ENCODE measurements at regions not wholly inside any gene's neighbourhood (a gene's known extent, or its start where the extent isn't known, plus 50 kb on each side); places are given as distances from the start of the nearest gene placed in this dataset.
"Not testable (repeated sequence)": the region's sequence is repeated elsewhere in the genome, so short reads cannot be mapped to it uniquely, and the experiment has no call there.

DNA sequence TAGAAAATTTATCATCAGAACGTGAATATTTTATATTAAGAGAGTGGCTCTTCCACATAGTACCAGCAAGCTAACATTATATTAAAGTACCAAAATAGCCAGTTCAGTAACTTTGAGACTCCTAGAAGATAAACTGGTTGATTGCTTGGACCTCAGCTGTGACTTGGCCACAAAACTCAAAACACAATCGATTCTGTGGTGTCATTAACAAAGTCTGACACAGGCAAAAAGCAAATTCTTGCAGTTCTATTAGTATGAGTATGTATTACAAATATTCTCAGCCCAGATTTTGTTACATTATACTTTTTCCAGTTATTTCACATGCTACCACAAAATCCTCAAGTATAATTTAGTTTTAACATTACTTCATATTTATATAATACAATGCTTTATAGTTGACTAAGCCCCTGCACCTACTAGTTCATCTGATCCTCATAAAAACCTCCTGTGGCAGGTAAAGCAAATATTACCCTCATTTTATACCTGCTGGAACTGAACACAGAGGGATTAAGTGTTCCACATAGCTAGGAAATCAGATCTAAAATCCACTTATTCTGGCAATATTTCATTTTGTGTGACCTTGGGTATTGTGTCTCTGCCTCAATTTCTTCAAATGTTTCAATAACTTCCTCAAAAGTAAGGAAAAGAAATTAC is 279.9 kb upstream of the MKLN1 start:
- Histone ChIP-seq H3K36me3 (ENCODE audit: control insufficient read depth in 2 of 2, insufficient read depth in 2 of 2, low read length in 1 of 2) (no peaks in the 10 kb centered on the region), H3K27me3 (ENCODE audit: control insufficient read depth in 2 of 2, insufficient read depth in 1 of 2, low read length in 1 of 2) (no peaks in the 10 kb centered on the region), H3K9me3 (ENCODE audit: control insufficient read depth in 2 of 2, insufficient read depth in 1 of 2, low read length in 1 of 2) (peaks cover 0 to 3% of the 10 kb centered on the region in 2 donors), H3K27ac (ENCODE audit: low read depth in 1 of 2, low read length in 1 of 2) (no peak overlapping the region), H3K4me3 (ENCODE audit: low read length in 2 of 2) (no peak overlapping the region), H3K4me1 (ENCODE audit: control insufficient read depth in 2 of 2, insufficient read depth in 2 of 2, low read length in 2 of 2) (no peaks in the 10 kb centered on the region)
- 84% methylated on average over 2 of the region's 2 CpGs for WGBS
- no peak for DNase-seq (ENCODE audit: low read depth in 6 of 9, low spot score in 9 of 9)

DNA sequence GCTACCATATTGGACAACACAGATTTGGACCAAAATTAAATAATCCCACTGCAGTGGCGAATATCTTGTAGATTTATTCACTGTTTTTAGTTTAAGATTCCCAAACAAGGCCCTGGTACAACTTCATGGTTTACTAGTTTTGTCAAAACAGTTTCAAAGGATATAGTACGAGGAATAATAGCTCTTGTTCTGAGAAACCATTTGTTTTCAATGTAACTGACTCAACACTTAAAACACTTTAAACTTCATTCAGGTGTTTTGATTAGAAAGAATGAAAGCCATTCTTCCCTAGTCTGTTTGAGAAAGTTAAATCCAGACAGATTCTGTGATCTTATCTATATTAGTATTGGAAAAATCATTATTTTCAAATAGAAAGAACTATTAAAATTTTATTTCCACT is 276.4 kb upstream of the MKLN1 start:
- H3K27ac ChIP-seq (ENCODE audit: low read depth in 1 of 2, low read length in 1 of 2), result no peak overlapping the region
- no peaks in the 10 kb centered on the region for H3K27me3 ChIP-seq (ENCODE audit: control insufficient read depth in 2 of 2, insufficient read depth in 1 of 2, low read length in 1 of 2)
- H3K36me3 ChIP-seq (ENCODE audit: control insufficient read depth in 2 of 2, insufficient read depth in 2 of 2, low read length in 1 of 2), result no peaks in the 10 kb centered on the region
- WGBS, result 83% methylated on average over 2 of the region's 2 CpGs
- no peak for DNase-seq (ENCODE audit: low read depth in 6 of 9, low spot score in 9 of 9)
- H3K4me1 ChIP-seq (ENCODE audit: control insufficient read depth in 2 of 2, insufficient read depth in 2 of 2, low read length in 2 of 2), result peaks cover 0 to 5% of the 10 kb centered on the region in 2 donors
- no peak overlapping the region for H3K4me3 ChIP-seq (ENCODE audit: low read length in 2 of 2)
- no peaks in the 10 kb centered on the region for H3K9me3 ChIP-seq (ENCODE audit: control insufficient read depth in 2 of 2, insufficient read depth in 1 of 2, low read length in 1 of 2)

DNA sequence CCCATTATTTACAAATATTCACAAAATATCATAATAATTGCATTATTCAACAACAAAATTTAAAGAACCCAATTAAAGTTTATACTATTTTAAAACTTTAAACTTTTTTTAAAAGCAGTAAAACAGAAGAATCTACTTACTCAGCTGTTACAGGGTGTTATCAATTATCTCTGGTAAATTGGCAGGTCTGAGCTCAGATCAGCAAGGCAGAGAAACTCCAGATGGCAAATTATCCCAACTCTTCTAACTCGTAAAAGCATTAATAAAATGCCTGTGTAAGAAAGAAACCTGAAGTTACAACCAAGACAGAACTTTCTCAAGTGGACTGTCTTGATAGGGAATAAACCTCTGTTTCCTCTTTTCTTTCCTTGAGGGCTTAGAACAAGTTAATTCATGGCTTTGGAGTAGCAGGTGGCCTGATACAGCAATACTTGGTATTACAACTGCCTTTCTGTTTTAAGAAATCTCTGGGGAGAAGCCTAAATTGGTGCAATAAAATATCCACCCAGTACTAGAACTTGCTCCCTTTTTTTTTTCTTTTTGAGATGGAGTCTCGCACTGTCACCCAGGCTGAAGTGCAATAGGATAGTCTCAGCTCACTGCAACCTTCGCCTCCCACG is 275.3 kb upstream of the MKLN1 start:
- H3K36me3 ChIP-seq (ENCODE audit: control insufficient read depth in 2 of 2, insufficient read depth in 2 of 2, low read length in 1 of 2), result no peaks in the 10 kb centered on the region
- H3K9me3 ChIP-seq (ENCODE audit: control insufficient read depth in 2 of 2, insufficient read depth in 1 of 2, low read length in 1 of 2), result no peaks in the 10 kb centered on the region
- DNase-seq (ENCODE audit: low read depth in 6 of 9, low spot score in 9 of 9), result no peak
- H3K27me3 ChIP-seq (ENCODE audit: control insufficient read depth in 2 of 2, insufficient read depth in 1 of 2, low read length in 1 of 2), result no peaks in the 10 kb centered on the region
- no peak overlapping the region for H3K4me3 ChIP-seq (ENCODE audit: low read length in 2 of 2)
- peaks cover 7 to 14% of the 10 kb centered on the region in 2 donors for H3K4me1 ChIP-seq (ENCODE audit: control insufficient read depth in 2 of 2, insufficient read depth in 2 of 2, low read length in 2 of 2)
- WGBS, result 64% methylated on average over 4 of the region's 4 CpGs
- H3K27ac ChIP-seq (ENCODE audit: low read depth in 1 of 2, low read length in 1 of 2), result no peak overlapping the region

DNA sequence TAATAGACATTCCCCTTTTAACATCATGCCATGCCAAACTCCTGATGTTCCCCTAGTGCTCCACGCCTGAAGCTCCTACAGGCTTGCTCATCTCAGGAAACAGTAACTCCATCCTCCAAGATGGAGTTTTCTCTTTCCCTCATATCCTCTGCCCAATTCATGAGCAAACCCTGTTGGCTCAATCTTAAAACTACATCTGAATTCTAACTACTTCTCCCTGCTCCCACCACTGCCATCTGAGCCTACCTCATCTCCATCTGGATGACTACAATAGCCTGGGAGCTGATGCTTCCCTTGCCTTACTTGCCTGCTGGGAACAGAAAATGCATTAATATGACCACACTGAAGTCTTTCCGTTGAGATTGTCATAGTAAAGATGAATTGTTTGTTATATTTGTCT is 271.7 kb upstream of the MKLN1 start:
- peaks cover 7 to 23% of the 10 kb centered on the region in 2 donors for H3K4me1 ChIP-seq (ENCODE audit: control insufficient read depth in 2 of 2, insufficient read depth in 2 of 2, low read length in 2 of 2)
- H3K4me3 ChIP-seq (ENCODE audit: low read length in 2 of 2), result no peak overlapping the region
- no peaks in the 10 kb centered on the region for H3K27me3 ChIP-seq (ENCODE audit: control insufficient read depth in 2 of 2, insufficient read depth in 1 of 2, low read length in 1 of 2)
- no peak for DNase-seq (ENCODE audit: low read depth in 6 of 9, low spot score in 9 of 9)
- H3K27ac ChIP-seq (ENCODE audit: low read depth in 1 of 2, low read length in 1 of 2), result no peak overlapping the region
- no peaks in the 10 kb centered on the region for H3K36me3 ChIP-seq (ENCODE audit: control insufficient read depth in 2 of 2, insufficient read depth in 2 of 2, low read length in 1 of 2)
- 70% methylated on average over 2 of the region's 2 CpGs for WGBS
- H3K9me3 ChIP-seq (ENCODE audit: control insufficient read depth in 2 of 2, insufficient read depth in 1 of 2, low read length in 1 of 2), result peaks cover 0 to 9% of the 10 kb centered on the region in 2 donors

DNA sequence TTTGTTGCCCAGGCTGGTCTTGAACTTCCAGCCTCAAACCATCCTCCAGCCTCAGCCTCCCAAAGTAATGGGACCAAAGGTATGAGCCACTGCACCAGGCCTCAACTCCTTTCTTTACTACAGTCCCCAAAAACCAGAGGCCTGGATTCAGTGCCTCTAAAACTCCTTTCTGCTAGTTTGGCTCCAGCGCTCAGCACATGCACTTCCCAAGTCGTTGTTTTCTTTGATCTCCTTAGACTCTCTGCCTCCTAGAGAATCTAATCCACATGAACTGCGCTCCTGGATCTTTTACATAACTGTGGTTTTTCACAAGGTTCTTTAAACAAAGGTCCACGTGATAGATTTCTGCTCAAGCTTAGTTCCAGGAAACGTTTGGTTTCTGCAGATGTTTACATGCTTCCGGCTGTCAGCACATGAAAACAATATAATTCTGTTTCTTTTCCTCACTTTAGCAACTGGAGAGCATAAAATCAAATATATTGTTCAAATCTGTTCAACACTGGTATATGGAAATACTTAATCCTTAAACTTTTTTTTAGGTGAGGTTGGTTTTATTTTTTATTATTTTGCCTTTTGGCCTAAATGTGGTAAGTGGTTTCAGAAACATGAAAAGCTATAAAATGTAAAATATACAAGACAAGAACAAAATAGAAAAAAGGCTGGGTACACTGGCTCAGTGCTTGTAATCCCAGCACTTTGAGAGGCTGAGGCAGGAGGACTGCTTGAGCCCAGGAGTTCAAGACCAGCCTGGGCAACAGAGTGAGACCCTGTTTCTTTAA is 270.5 kb upstream of the MKLN1 start:
- WGBS, result 2% methylated on average over 6 of the region's 6 CpGs
- Histone ChIP-seq H3K27me3 (ENCODE audit: control insufficient read depth in 2 of 2, insufficient read depth in 1 of 2, low read length in 1 of 2) (no peaks in the 10 kb centered on the region), H3K4me3 (ENCODE audit: low read length in 2 of 2) (no peak overlapping the region), H3K27ac (ENCODE audit: low read depth in 1 of 2, low read length in 1 of 2) (peak overlapping the region; percentile 91 to 97), H3K9me3 (ENCODE audit: control insufficient read depth in 2 of 2, insufficient read depth in 1 of 2, low read length in 1 of 2) (peaks cover 0 to 9% of the 10 kb centered on the region in 2 donors), H3K4me1 (ENCODE audit: control insufficient read depth in 2 of 2, insufficient read depth in 2 of 2, low read length in 2 of 2) (peaks cover 7 to 23% of the 10 kb centered on the region in 2 donors), H3K36me3 (ENCODE audit: control insufficient read depth in 2 of 2, insufficient read depth in 2 of 2, low read length in 1 of 2) (no peaks in the 10 kb centered on the region)
- peak; percentile 55 to 91 (median 76) for DNase-seq (ENCODE audit: low read depth in 6 of 9, low spot score in 9 of 9)

DNA sequence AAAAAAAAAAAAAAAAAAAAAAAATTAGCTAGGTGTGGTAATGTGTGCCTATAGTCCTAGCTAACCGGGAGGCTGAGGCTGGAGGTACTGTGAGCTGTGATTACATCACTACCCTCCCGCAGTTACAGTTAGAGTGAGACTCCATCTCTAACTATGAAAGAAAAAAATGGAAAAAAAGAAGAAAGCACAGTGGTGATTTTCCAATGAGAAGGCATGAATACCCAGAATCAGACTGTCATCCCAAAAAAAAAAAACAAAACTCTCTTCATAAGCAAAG is 269.9 kb upstream of the MKLN1 start:
- H3K4me3 ChIP-seq (ENCODE audit: low read length in 2 of 2), result no peak overlapping the region

DNA sequence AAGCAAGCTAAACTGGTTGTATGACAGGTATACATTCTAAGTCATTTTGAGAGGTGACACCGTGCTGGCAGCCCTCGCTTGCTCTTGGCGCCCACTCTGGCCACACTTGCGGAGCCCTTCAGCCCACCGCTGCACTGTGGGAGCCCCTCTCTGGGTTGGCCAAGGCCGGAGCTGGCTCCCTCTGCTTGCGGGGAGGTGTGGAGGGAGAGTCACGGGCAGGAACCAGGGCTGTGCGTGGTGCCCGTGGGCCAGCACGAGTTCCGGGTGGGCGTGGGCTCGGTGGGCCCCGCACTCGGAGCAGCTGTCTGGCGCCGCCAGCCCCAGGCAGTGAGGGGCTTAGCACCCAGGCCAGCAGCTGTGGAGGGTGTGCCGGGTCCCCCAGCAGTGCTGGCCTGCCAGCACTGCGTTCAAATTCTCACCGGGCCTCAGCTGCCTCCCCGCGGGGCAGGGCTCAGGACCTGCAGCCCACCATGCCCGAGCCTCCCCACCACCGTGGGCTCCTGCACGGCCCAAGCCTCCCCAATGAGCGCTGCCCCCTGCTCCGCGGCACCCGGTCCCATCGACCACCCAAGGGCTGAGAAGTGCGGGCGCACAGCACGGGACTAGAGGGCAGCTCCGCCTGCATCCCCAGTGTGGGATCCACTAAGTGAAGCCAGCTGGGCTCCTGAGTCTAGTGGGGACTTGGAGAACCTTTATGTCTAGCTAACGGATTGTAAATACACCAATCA is 269.0 kb upstream of the MKLN1 start:
- H3K4me1 ChIP-seq (ENCODE audit: control insufficient read depth in 2 of 2, insufficient read depth in 2 of 2, low read length in 2 of 2), result peaks cover 7 to 23% of the 10 kb centered on the region in 2 donors
- not testable (repeated sequence) for H3K27ac ChIP-seq (ENCODE audit: low read depth in 1 of 2, low read length in 1 of 2); DNase-seq (ENCODE audit: low read depth in 6 of 9, low spot score in 9 of 9); H3K4me3 ChIP-seq (ENCODE audit: low read length in 2 of 2); H3K36me3 ChIP-seq (ENCODE audit: control insufficient read depth in 2 of 2, insufficient read depth in 2 of 2, low read length in 1 of 2); H3K9me3 ChIP-seq (ENCODE audit: control insufficient read depth in 2 of 2, insufficient read depth in 1 of 2, low read length in 1 of 2); H3K27me3 ChIP-seq (ENCODE audit: control insufficient read depth in 2 of 2, insufficient read depth in 1 of 2, low read length in 1 of 2)
- WGBS, result 94% methylated on average over 36 of the region's 36 CpGs

More for the DNA sequence above, 269.9 kb upstream of the MKLN1 start:
- H3K36me3 ChIP-seq (ENCODE audit: control insufficient read depth in 2 of 2, insufficient read depth in 2 of 2, low read length in 1 of 2), result no peaks in the 10 kb centered on the region
- peak in 4 of 9 donors; percentile 26 to 67 (median 29) for DNase-seq (ENCODE audit: low read depth in 6 of 9, low spot score in 9 of 9)
- peak overlapping the region; percentile 85 to 97 for H3K27ac ChIP-seq (ENCODE audit: low read depth in 1 of 2, low read length in 1 of 2)
- H3K27me3 ChIP-seq (ENCODE audit: control insufficient read depth in 2 of 2, insufficient read depth in 1 of 2, low read length in 1 of 2), result no peaks in the 10 kb centered on the region
- H3K4me1 ChIP-seq (ENCODE audit: control insufficient read depth in 2 of 2, insufficient read depth in 2 of 2, low read length in 2 of 2), result peaks cover 7 to 23% of the 10 kb centered on the region in 2 donors
- peaks cover 0 to 9% of the 10 kb centered on the region in 2 donors for H3K9me3 ChIP-seq (ENCODE audit: control insufficient read depth in 2 of 2, insufficient read depth in 1 of 2, low read length in 1 of 2)
- WGBS, result 6% methylated on average over 2 of the region's 2 CpGs

DNA sequence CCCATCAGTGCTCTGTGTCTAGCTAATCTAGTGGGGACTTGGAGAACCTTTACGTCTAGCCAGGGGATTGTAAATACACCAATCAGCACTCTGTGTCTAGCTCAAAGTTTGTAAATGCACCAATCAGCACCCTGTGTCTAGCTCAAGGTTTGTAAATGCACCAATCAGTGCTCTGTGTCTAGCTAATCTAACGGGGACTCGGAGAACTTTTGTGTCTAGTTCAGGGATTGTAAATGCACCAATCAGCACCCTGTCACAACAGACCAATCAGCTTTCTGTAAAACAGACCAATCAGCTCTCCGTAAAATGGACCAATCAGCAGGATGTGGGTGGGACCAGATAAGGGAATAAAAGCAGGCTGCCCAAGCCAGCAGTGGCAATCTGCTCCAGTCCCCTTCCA is 268.3 kb upstream of the MKLN1 start:
- 85% methylated on average over 4 of the region's 4 CpGs for WGBS
- peaks cover 7 to 23% of the 10 kb centered on the region in 2 donors for H3K4me1 ChIP-seq (ENCODE audit: control insufficient read depth in 2 of 2, insufficient read depth in 2 of 2, low read length in 2 of 2)
- H3K9me3 ChIP-seq (ENCODE audit: control insufficient read depth in 2 of 2, insufficient read depth in 1 of 2, low read length in 1 of 2); H3K4me3 ChIP-seq (ENCODE audit: low read length in 2 of 2); DNase-seq (ENCODE audit: low read depth in 6 of 9, low spot score in 9 of 9); H3K27me3 ChIP-seq (ENCODE audit: control insufficient read depth in 2 of 2, insufficient read depth in 1 of 2, low read length in 1 of 2); H3K27ac ChIP-seq (ENCODE audit: low read depth in 1 of 2, low read length in 1 of 2); H3K36me3 ChIP-seq (ENCODE audit: control insufficient read depth in 2 of 2, insufficient read depth in 2 of 2, low read length in 1 of 2): not testable (repeated sequence)

DNA sequence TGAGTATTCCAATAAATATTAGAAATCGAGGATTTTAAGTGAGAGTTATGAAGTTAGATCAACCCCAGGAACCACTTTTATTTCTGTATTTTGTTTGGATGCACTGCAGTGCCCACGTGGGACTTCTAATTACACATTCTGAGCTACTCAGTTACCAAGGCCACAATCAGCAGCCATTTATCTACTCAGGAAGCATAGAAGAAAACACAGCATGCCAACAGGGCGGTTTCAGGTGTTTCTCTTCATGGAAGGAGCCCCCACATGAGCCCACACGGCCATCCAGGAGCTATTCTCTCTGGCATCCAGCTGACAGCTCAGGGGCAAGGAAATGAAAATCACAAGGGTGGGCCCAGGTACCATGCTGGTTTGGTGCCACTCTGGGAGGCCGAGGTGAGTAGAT is 266.5 kb upstream of the MKLN1 start:
- no peak overlapping the region for H3K27ac ChIP-seq (ENCODE audit: low read depth in 1 of 2, low read length in 1 of 2)
- DNase-seq (ENCODE audit: low read depth in 6 of 9, low spot score in 9 of 9), result peak in 3 of 9 donors; percentile 22 to 40 (median 37)
- H3K36me3 ChIP-seq (ENCODE audit: control insufficient read depth in 2 of 2, insufficient read depth in 2 of 2, low read length in 1 of 2), result no peaks in the 10 kb centered on the region
- WGBS, result 75% methylated on average over 5 of the region's 5 CpGs
- H3K4me3 ChIP-seq (ENCODE audit: low read length in 2 of 2), result no peak overlapping the region
- H3K4me1 ChIP-seq (ENCODE audit: control insufficient read depth in 2 of 2, insufficient read depth in 2 of 2, low read length in 2 of 2), result peaks cover 7 to 18% of the 10 kb centered on the region in 2 donors
- no peaks in the 10 kb centered on the region for H3K27me3 ChIP-seq (ENCODE audit: control insufficient read depth in 2 of 2, insufficient read depth in 1 of 2, low read length in 1 of 2)
- H3K9me3 ChIP-seq (ENCODE audit: control insufficient read depth in 2 of 2, insufficient read depth in 1 of 2, low read length in 1 of 2), result peaks cover 0 to 9% of the 10 kb centered on the region in 2 donors
